Skin epidermis (tissue), 12 donors: ENCODE measurements at regions not wholly inside any gene's neighbourhood (a gene's known extent, or its start where the extent isn't known, plus 50 kb on each side); places are given as distances from the start of the nearest gene placed in this dataset.

Experiments used
- H3K27ac ChIP-seq, 21 experiments: fragments of 200-600 bp; sonication (generic) in 11 of 21; one replicate each; pipeline ENCODE4 v1.5.0; 2020; ENCODE audit warnings: mild to moderate bottlenecking in 3 of 21, inconsistent platforms in 2 of 21, moderate library complexity in 2 of 21
- H3K4me3 ChIP-seq, 7 experiments: fragments of 200-600 bp; sonication (generic) in 2 of 7; one replicate each; pipeline ENCODE4 v1.5.0; 2020; ENCODE audit warnings: inconsistent platforms in 2 of 7, mild to moderate bottlenecking in 2 of 7, moderate library complexity in 1 of 7

DNA sequence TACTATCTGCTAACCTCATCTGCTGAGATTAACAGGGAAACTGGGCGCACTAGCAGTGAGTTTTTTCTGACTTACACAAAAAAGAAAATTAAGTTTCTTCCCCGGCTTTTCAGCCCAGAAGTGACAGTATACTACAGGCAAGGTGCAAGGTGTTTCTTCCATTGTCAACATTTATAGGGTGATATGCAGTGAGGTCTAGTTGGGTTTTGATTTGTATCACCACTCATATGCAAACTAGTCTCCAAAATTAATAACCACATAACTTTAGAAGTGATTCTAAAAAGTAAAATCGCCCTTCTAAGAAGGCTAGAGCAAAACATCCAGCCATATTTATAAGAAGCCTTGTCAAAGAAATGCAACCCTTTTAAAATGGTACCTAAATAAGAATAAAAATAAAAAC, 640.1 kb downstream of the ARAP2 start:
- Histone ChIP-seq H3K27ac (no peak overlapping the region), H3K4me3 (no peak overlapping the region)

DNA sequence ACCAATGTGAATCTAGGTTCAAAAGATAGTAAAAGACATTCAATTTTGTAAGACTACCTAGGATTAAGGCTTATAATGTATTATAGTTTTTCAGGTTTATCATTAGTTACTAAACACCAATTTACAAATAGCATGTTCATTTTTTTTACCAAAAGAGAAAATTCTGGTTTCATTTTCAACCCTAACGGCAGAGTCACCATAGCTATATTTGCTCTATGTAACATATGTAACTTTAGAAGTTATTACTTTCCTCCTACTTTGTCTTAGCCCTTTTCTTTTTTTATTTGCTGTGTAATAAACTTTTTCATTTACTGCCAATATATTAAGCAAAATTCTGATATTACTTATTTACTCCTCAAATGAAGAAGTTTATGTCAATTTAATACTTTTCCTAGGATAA, 639.6 kb downstream of the ARAP2 start:
- H3K27ac ChIP-seq = no peak overlapping the region
- H3K4me3 ChIP-seq = no peak overlapping the region

DNA sequence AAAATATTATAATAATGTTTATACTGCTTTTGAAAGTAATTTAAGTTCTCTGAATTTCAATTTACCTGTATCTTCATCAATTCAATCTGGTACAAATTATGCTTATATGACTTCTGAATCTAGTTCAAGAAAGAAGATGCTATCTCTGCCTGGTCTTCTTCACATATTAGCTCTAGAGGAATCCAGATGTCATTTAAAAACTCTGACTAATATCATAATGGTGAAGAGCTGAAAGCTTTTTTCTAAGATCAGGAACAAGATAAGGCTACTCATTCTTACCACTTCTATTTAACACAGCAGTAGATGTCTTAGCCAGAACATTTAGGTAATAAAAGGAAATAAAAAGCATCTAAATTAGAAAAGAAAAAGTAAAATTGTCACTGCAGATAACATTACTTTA, 636.1 kb downstream of the ARAP2 start:
- H3K27ac ChIP-seq = no peak overlapping the region
- no peak overlapping the region for H3K4me3 ChIP-seq

DNA sequence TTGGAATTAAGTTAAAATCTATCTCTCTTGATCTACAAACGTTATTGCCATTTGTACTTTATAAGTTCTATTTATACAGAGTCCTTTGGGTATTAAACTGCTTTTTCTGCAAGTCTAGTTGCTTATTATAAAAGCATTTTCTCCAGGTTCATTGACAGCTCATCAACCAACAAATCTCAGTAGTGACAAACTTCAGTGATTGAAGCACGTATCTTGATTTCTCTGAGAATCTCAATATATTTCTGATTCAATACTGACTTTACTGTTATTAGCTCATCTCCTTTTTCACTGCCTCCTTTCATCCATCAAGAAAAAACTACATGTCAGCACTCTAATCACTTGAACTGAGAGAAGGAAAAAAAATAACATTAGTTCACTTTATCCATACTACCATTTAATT, 630.2 kb downstream of the ARAP2 start:
- Histone ChIP-seq H3K27ac (no peak overlapping the region), H3K4me3 (no peak overlapping the region)

DNA sequence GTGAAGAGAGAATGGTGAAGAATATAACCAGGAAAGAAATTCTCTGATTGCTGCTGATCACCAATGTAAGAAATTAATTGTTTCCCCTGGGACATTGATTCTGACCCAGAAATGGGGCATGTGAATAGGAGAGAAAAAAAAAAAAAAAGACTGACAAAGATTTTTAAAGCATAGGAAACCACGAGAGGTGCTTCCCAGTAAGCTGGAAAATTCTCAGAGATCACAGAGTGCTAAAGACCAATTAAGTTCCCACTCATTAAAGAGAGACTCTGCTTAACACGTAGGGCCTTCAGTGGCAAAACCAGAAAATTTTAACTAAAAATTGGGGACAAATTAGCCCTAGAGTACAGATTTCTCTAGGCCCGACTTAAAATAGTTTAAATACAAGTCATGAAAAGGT, 604.4 kb downstream of the ARAP2 start:
- Histone ChIP-seq H3K27ac (no peak overlapping the region), H3K4me3 (no peak overlapping the region)

- Histone ChIP-seq H3K27ac (no peak overlapping the region), H3K4me3 (no peak overlapping the region)
These were observed 600.7 kb downstream of the ARAP2 start for GRCh38 chr4:35643661-35644060.

GRCh38 chr4:35644591-35644990, 599.7 kb downstream of the ARAP2 start:
- no peak overlapping the region for H3K27ac ChIP-seq

DNA sequence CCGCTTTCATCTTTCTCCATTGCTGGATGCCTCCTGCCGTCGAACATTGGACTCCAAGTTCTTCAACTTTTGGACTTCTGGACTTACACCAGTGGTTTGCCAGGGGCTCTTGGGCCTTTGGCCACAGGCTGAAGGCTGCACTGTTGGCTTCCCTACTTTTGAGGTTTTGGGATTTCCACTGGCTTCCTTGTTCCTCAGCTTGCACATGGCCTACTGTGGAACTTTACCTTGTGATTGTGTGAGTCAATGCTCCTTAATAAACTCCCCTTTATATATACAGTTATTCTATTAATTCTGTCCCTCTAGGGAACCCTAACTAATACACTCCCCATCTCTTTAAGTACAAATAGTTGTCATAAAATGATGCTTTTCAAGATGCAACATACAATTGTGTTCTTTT, 595.3 kb downstream of the ARAP2 start:
- no peak overlapping the region for H3K4me3 ChIP-seq
- no peak overlapping the region for H3K27ac ChIP-seq

More at GRCh38 chr4:35644591-35644990, 599.7 kb downstream of the ARAP2 start:
- no peak overlapping the region for H3K4me3 ChIP-seq

DNA sequence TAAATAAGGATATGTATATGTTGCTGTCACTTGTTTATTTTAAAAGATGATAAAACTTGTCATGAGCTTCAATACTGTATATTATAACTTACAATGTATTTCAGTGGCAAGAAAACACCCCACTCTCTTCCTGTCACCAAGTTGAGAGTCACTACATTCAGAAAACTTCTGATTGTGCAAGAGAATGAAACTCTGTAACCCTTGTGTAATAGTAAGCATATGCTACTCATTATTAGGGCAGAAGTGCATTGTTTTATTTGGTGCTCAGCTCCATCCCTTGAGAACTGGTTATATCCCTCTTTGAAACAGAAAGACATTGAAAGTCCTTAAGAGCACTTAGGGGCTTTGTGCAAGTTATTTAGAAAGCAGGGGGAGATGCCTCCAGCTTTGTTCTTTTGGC, 594.5 kb downstream of the ARAP2 start:
- Histone ChIP-seq H3K4me3 (no peak overlapping the region), H3K27ac (no peak overlapping the region)

GRCh38 chr4:35652197-35652596, 592.1 kb downstream of the ARAP2 start:
- Histone ChIP-seq H3K4me3 (no peak overlapping the region), H3K27ac (no peak overlapping the region)

DNA sequence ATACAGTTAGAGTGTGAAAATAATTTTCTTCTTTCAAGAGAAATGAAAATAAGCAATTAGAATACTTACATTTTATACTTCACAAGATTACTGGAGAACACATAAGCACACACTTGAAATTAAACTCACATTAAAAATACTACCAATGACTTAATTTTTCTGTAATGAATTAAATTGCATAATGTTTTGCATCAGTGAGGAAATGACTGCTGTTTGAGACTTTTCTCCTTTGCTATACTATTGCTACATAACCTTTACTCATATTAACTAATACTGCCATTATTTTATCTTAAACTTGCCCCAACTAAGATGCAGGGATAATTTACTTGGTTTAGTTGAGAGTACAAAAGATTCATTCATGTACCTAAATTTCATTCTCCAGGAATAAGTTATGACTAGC, 590.9 kb downstream of the ARAP2 start:
- no peak overlapping the region for H3K4me3 ChIP-seq

DNA sequence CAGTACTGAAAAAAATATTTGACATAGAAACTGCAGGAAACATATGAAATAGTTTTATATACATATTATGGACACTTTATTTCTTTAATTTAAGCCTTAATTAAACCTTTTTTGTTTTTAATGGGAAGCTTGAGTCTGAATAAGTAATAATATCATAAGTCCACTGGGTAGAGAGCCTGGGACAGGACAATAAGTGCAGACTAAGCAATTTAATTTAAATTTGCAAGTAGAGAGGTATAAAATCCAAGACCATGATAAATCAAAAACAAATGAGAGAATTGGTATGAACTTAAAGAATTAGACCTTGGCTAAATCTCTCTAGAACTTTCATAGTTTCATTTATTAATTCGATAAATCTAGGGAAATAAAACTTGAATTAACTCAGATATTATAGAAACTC, 571.2 kb downstream of the ARAP2 start:
- Histone ChIP-seq H3K4me3 (no peak overlapping the region), H3K27ac (no peak overlapping the region)

More for the DNA sequence above, 590.9 kb downstream of the ARAP2 start:
- no peak overlapping the region for H3K27ac ChIP-seq

- no peak overlapping the region for H3K4me3 ChIP-seq
- no peak overlapping the region for H3K27ac ChIP-seq
These were observed 559.6 kb downstream of the ARAP2 start for GRCh38 chr4:35684755-35685154.

DNA sequence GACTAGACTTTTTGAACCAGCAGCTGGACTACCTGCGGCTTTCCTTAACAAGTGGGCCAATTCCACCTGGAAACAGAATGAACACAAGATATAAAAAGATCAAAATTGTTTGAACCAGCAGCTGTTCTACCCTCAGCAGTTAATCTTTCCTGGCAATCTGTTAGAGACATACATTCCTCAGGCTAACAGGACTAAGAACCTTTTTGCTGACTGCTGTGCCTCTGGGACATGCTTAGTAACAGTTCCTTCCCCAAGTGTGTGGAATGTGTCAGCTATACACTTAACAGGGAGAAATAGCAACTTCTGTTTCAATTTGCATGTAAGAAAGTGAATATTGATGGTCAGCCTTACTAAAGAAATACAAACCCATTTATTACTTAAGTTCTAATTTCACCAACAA, 554.4 kb downstream of the ARAP2 start:
- H3K4me3 ChIP-seq = no peak overlapping the region
- H3K27ac ChIP-seq = no peak overlapping the region

DNA sequence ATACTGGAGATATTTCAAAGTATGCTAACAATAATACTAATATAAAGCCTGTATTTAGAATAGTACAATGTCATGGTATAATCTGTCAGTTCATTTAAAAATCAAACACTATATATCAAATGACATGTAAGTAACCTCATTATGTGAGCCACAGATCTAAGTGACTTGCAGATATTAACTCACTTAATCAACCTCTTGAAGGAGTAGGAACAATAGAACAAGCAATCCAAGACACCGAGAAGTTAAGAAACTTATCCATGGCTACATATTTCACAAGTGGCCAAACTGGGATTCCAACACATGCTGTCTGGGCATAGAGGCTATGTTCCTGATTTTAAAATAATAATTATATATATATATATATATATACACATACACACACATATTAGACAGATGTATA, 554.0 kb downstream of the ARAP2 start:
- no peak overlapping the region for H3K27ac ChIP-seq
- H3K4me3 ChIP-seq = no peak overlapping the region

- no peak overlapping the region for H3K4me3 ChIP-seq
- no peak overlapping the region for H3K27ac ChIP-seq
These were observed 549.3 kb downstream of the ARAP2 start for GRCh38 chr4:35695003-35695402.

- no peak overlapping the region for H3K27ac ChIP-seq
- no peak overlapping the region for H3K4me3 ChIP-seq
These were observed 548.9 kb downstream of the ARAP2 start for GRCh38 chr4:35695421-35695820.

DNA sequence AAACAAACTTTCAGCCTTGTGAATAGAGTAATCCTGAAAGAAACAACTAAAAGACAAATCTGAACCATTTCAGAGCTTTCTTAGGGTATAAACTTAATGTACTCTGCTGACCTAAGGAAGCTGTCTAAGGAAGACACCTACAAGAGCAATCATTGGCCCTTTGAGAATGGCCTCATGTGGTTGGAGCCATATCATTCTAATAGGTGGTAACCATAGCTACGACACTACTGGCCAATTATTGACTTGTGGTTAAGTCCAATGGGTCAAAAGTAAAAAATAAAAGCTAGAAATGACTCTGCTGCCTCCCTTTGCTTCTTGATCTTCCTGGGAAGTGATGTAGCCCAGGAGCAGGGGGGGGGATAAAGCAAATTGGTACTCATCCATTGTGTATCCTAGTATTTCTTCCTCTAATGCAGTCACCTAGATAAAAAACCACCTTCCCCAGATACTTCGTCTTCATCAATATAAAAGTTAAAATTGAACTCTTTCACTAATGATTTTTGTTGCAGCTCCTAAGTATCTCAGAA, 547.0 kb downstream of the ARAP2 start:
- Histone ChIP-seq H3K27ac (no peak overlapping the region), H3K4me3 (no peak overlapping the region)

- Histone ChIP-seq H3K4me3 (no peak overlapping the region), H3K27ac (no peak overlapping the region)
These were observed 543.7 kb downstream of the ARAP2 start for GRCh38 chr4:35700663-35701062.

DNA sequence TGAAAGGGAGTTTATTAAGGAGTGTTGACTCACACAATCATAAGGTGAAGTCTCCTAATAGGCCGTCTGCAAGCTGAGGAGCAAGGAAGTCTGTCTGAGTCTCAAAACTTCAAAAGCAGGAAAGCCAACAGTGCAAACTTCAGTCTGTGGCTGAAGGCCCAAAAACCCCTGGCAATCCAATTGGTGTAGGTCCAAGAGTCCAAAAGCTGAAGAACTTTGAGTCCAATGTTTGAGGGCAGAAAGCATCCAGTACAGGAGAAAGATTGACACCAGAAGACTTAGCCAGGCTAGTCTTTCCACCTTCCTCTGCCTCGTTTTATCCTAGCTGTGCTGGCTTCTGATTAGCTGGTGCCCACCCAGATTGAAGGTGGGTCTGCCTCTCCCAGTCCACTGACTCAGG, 535.2 kb downstream of the ARAP2 start:
- Histone ChIP-seq H3K27ac (no peak overlapping the region), H3K4me3 (no peak overlapping the region)

DNA sequence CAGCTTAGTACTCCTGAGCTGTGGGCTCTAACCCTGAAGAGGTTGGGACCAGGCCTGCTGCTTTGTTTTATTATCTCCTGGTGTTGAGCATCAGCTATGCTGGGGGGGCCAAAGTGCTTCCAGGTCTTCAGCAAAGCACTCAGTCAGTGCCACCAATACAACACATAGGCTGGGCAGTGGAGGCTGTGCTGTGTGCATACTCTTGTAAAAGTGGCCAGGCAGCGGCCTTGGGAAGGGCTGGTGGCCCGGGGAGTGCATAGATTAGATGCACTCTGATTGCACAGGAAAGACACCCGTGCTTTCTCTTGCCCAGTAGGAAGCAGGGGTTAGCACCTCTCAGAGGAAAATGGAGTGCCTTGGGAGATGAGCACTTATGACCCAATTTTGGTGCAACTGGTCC, 534.0 kb downstream of the ARAP2 start:
- H3K4me3 ChIP-seq = no peak overlapping the region
- H3K27ac ChIP-seq = no peak overlapping the region

DNA sequence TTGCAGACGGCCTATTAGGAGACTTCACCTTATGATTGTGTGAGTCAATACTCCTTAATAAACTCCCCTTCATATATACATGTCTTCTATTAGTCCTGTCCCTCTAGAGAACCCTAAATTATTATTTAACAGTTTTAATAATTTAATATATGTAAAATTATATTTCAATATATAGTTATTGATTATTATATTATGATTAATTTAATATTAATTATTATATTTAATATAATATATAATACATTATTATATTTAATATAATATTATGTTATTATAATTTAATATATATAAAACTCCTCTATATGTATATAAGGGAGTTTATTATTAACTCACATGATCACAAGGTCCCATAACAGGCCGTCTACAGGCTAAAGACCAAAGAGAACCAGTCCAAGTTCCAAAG, 533.2 kb downstream of the ARAP2 start:
- no peak overlapping the region for H3K4me3 ChIP-seq
- no peak overlapping the region for H3K27ac ChIP-seq

- Histone ChIP-seq H3K27ac (no peak overlapping the region), H3K4me3 (no peak overlapping the region)
These were observed 520.3 kb downstream of the ARAP2 start for GRCh38 chr4:35723973-35724372.
